AG10803 (cell line): ENCODE measurements at regions not wholly inside any gene's neighbourhood (a gene's known extent, or its start where the extent isn't known, plus 50 kb on each side); places are given as distances from the start of the nearest gene placed in this dataset.
A peak's percentile ranks its signal among the peaks of the same experiment; 100 is the strongest.

Source experiments
- DNase-seq: peaks from one replicate; pipeline ENCODE4 v3.0.0; 2010; ENCODE audit warnings: low read depth
- H3K4me3 ChIP-seq: 2 replicates; pipeline ENCODE4 v1.5.1; 2011; ENCODE audit warnings: mild to moderate bottlenecking, low read length, control low read depth
- CTCF ChIP-seq: conservative IDR thresholded peaks from 2 replicates; pipeline ENCODE4 v1.5.1; 2011; ENCODE audit warnings: mild to moderate bottlenecking, low read length, control low read depth, inconsistent platforms

- H3K4me3 ChIP-seq = no peak overlapping the region
- no peak for DNase-seq
- no peak for TF ChIP-seq CTCF
These were observed 1000.9 kb downstream of the TUSC7 start for GRCh38 chr3:117710501-117710900.

DNA sequence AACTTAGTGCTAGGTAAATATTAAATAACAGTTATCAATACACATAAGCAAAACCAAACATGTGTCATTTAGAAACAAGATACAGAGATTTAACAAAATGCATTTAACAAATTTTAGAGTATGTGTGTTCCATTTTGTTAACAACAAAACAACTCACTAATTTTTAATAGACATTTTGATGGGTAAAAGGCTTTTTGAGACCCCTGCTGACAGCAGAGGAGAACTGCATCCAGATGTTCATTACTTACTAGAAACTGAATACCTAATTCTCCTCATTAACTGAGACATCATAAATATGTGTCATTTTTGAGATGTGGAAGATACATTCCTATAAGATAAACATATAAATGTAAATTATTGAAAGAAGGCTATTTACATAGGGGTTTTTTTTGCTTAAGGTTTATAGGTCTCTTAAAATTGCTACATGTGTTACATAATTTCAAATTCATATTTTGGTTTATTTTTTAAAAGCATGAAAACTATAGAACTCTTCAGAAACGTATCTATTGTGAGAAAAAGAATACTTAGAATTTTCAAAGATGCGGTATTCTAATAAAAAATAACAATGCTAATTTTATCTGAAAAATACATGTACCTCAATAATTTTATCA, 1009.8 kb downstream of the TUSC7 start:
- H3K4me3 ChIP-seq = no peak overlapping the region
- TF ChIP-seq CTCF = peak; percentile 90
- peak; percentile 31 for DNase-seq

DNA sequence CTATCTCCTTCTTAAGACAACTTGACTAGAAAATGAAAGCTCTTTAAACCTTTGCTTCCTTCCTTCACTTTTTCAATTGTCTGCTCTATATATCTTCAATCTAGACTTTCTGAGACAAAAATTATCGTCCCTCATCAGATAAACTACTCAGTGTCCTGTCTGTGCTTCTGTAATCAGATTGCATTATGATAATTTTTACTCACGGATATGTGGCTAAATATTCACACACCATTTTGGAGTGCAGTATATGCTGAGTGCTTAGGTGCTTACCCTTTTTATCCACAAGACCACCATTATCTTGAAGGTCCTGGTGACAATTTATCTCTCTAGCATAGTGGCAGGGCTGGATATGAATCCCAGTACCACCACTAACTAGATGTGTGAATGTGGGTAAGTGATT, 1012.3 kb downstream of the TUSC7 start:
- no peak overlapping the region for H3K4me3 ChIP-seq
- TF ChIP-seq CTCF = no peak
- DNase-seq = no peak

DNA sequence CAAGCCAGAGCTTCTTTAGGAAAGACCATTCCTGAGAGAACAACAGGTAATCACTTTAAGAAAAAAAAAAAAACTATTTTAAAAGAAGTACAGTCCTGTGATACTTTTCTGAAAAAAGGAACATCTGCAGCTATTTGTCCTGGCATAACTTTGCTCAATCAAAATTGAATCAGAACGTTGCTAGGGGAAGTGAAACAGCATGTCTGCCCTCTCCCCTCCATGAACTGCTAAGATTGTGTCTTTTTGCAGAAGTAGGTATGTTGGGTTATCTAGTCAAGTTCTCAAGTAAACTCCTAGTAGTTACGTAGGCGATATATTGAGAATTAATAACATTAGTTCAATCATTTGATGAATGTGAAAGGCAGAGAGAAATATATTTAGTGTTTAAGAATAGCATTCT, 1013.3 kb downstream of the TUSC7 start:
- no peak for TF ChIP-seq CTCF
- no peak for DNase-seq
- no peak overlapping the region for H3K4me3 ChIP-seq

- no peak for TF ChIP-seq CTCF
These were observed 1014.2 kb downstream of the TUSC7 start for GRCh38 chr3:117723825-117724224.

GRCh38 chr3:117725314-117725713, 1015.7 kb downstream of the TUSC7 start:
- no peak overlapping the region for H3K4me3 ChIP-seq
- no peak for DNase-seq
- TF ChIP-seq CTCF = no peak

More at GRCh38 chr3:117723825-117724224, 1014.2 kb downstream of the TUSC7 start:
- H3K4me3 ChIP-seq = no peak overlapping the region
- DNase-seq = no peak

- no peak for TF ChIP-seq CTCF
These were observed 1017.2 kb downstream of the TUSC7 start for GRCh38 chr3:117726776-117727175.

More at GRCh38 chr3:117726776-117727175, 1017.2 kb downstream of the TUSC7 start:
- DNase-seq = no peak
- no peak overlapping the region for H3K4me3 ChIP-seq
